ENCODE measurements at regions not wholly inside any gene's neighbourhood (a gene's known extent, or its start where the extent isn't known, plus 50 kb on each side); places are given as distances from the start of the nearest gene placed in this dataset.

- Histone ChIP-seq H4K20me1 (no peaks in the 10 kb centered on the region), H3K27me3 (peaks cover 0 to 8% (median 0%) of the 10 kb centered on the region in 11 experiments; a peak in 5 of 22 replicates), H3K4me1 (no peaks in the 10 kb centered on the region), H3K9ac (no peak overlapping the region), H3K36me3 (no peaks in the 10 kb centered on the region), H3K27ac (no peak overlapping the region), H3K4me2 (no peak overlapping the region), H3K9me3 (replicated peaks in 1 of 11) (no peaks in the 10 kb centered on the region), H3K4me3 (no peak overlapping the region)
- TF ChIP-seq Cebpa-rat (IDR thresholded peaks at IDR 0.05), result no peak
These were observed 89.5 kb upstream of the HOXC13 start for GRCh38 chr12:53849113-53849512.

- TF ChIP-seq Cebpa-rat (IDR thresholded peaks at IDR 0.05), result no peak
- no peaks in the 10 kb centered on the region for H3K9me3 ChIP-seq (replicated peaks in 1 of 11)
- H3K36me3 ChIP-seq, result no peaks in the 10 kb centered on the region
- H3K4me3 ChIP-seq, result no peak overlapping the region
- no peak overlapping the region for H3K27ac ChIP-seq
- H3K4me2 ChIP-seq, result no peak overlapping the region
- H3K4me1 ChIP-seq, result no peaks in the 10 kb centered on the region
- H3K27me3 ChIP-seq, result peaks cover 0 to 7% (median 0%) of the 10 kb centered on the region in 11 experiments; a peak in 5 of 22 replicates
- H3K9ac ChIP-seq, result no peak overlapping the region
- no peaks in the 10 kb centered on the region for H4K20me1 ChIP-seq
These were observed 89.0 kb upstream of the HOXC13 start for GRCh38 chr12:53849656-53850055.

GRCh38 chr12:53852061-53852460 is 86.6 kb upstream of the HOXC13 start:
- no peak for TF ChIP-seq Cebpa-rat (IDR thresholded peaks at IDR 0.05)
- no peak overlapping the region for H3K27ac ChIP-seq
- no peak overlapping the region for H3K4me2 ChIP-seq
- H3K4me3 ChIP-seq, result no peak overlapping the region
- peaks cover 0 to 10% (median 0%) of the 10 kb centered on the region in 10 experiments; a peak in 2 of 20 replicates for H3K4me1 ChIP-seq
- H4K20me1 ChIP-seq, result no peaks in the 10 kb centered on the region
- H3K27me3 ChIP-seq, result peaks cover 0 to 6% (median 0%) of the 10 kb centered on the region in 11 experiments; a peak in 1 of 22 replicates
- H3K9me3 ChIP-seq (replicated peaks in 1 of 11), result no peaks in the 10 kb centered on the region
- no peak overlapping the region for H3K9ac ChIP-seq
- H3K36me3 ChIP-seq, result no peaks in the 10 kb centered on the region

- peaks cover 0 to 10% (median 0%) of the 10 kb centered on the region in 10 experiments; a peak in 2 of 20 replicates for H3K4me1 ChIP-seq
- H3K36me3 ChIP-seq, result no peaks in the 10 kb centered on the region
- H3K4me2 ChIP-seq, result no peak overlapping the region
- no peak overlapping the region for H3K9ac ChIP-seq
- H4K20me1 ChIP-seq, result no peaks in the 10 kb centered on the region
- no peaks in the 10 kb centered on the region for H3K9me3 ChIP-seq (replicated peaks in 1 of 11)
- H3K27ac ChIP-seq, result no peak overlapping the region
- H3K4me3 ChIP-seq, result no peak overlapping the region
- H3K27me3 ChIP-seq, result no peaks in the 10 kb centered on the region; a peak in 1 of 22 replicates
- no peak for TF ChIP-seq Cebpa-rat (IDR thresholded peaks at IDR 0.05)
These were observed 85.6 kb upstream of the HOXC13 start for GRCh38 chr12:53852992-53853391.

GRCh38 chr12:53854701-53855316 is 83.8 kb upstream of the HOXC13 start:
- H3K9me3 ChIP-seq (replicated peaks in 1 of 11), result no peaks in the 10 kb centered on the region
- H4K20me1 ChIP-seq, result no peaks in the 10 kb centered on the region
- no peak overlapping the region for H3K4me3 ChIP-seq
- H3K27me3 ChIP-seq, result no peaks in the 10 kb centered on the region
- peaks cover 0 to 10% (median 0%) of the 10 kb centered on the region in 10 experiments; a peak in 2 of 20 replicates for H3K4me1 ChIP-seq
- no peak for TF ChIP-seq Cebpa-rat (IDR thresholded peaks at IDR 0.05)
- no peak overlapping the region for H3K4me2 ChIP-seq
- H3K36me3 ChIP-seq, result no peaks in the 10 kb centered on the region
- no peak overlapping the region for H3K27ac ChIP-seq
- no peak overlapping the region for H3K9ac ChIP-seq

GRCh38 chr12:53856132-53856531 is 82.5 kb upstream of the HOXC13 start:
- Histone ChIP-seq H3K4me3 (no peak overlapping the region), H3K4me2 (peak overlapping the region in 4 of 11 experiments; percentile 0 to 37 (median 22); a peak in 2 of 22 replicates)
- no peak for TF ChIP-seq Cebpa-rat (IDR thresholded peaks at IDR 0.05)

GRCh38 chr12:53857666-53858065 is 81.0 kb upstream of the HOXC13 start:
- no peaks in the 10 kb centered on the region for H4K20me1 ChIP-seq
- H3K4me3 ChIP-seq, result no peak overlapping the region
- H3K4me1 ChIP-seq, result peaks cover 0 to 10% (median 0%) of the 10 kb centered on the region in 10 experiments; a peak in 2 of 20 replicates
- H3K9ac ChIP-seq, result no peak overlapping the region
- H3K4me2 ChIP-seq, result no peak overlapping the region
- H3K27me3 ChIP-seq, result no peaks in the 10 kb centered on the region
- no peaks in the 10 kb centered on the region for H3K9me3 ChIP-seq (replicated peaks in 1 of 11)
- no peaks in the 10 kb centered on the region for H3K36me3 ChIP-seq
- H3K27ac ChIP-seq, result no peak overlapping the region
- TF ChIP-seq Cebpa-rat (IDR thresholded peaks at IDR 0.05), result no peak

More at GRCh38 chr12:53856132-53856531, 82.5 kb upstream of the HOXC13 start:
- Histone ChIP-seq H3K9ac (no peak overlapping the region), H4K20me1 (no peaks in the 10 kb centered on the region), H3K27me3 (no peaks in the 10 kb centered on the region), H3K36me3 (no peaks in the 10 kb centered on the region), H3K9me3 (replicated peaks in 1 of 11) (no peaks in the 10 kb centered on the region), H3K4me1 (peaks cover 0 to 10% (median 0%) of the 10 kb centered on the region in 10 experiments; a peak in 2 of 20 replicates), H3K27ac (no peak overlapping the region)

GRCh38 chr12:53860426-53861345 is 77.9 kb upstream of the HOXC13 start:
- peaks cover 0 to 8% (median 0%) of the 10 kb centered on the region in 10 experiments; a peak in 2 of 20 replicates for H3K4me1 ChIP-seq
- no peak overlapping the region for H3K9ac ChIP-seq
- no peak for TF ChIP-seq Cebpa-rat (IDR thresholded peaks at IDR 0.05)
- H4K20me1 ChIP-seq, result no peaks in the 10 kb centered on the region
- H3K4me2 ChIP-seq, result no peak overlapping the region
- no peak overlapping the region for H3K4me3 ChIP-seq
- no peaks in the 10 kb centered on the region for H3K36me3 ChIP-seq
- no peak overlapping the region for H3K27ac ChIP-seq
- no peaks in the 10 kb centered on the region; a peak in 1 of 22 replicates for H3K27me3 ChIP-seq
- H3K9me3 ChIP-seq (replicated peaks in 1 of 11), result no peaks in the 10 kb centered on the region

- Histone ChIP-seq H3K27me3 (no peaks in the 10 kb centered on the region; a peak in 1 of 22 replicates), H3K9me3 (replicated peaks in 1 of 11) (no peaks in the 10 kb centered on the region), H3K27ac (no peak overlapping the region), H4K20me1 (no peaks in the 10 kb centered on the region), H3K4me3 (no peak overlapping the region), H3K4me1 (no peaks in the 10 kb centered on the region), H3K4me2 (no peak overlapping the region), H3K9ac (no peak overlapping the region), H3K36me3 (no peaks in the 10 kb centered on the region)
- TF ChIP-seq Cebpa-rat (IDR thresholded peaks at IDR 0.05), result no peak
These were observed 76.4 kb upstream of the HOXC13 start for GRCh38 chr12:53862206-53862605.
